ENCODE measurements at regions not wholly inside any gene's neighbourhood (a gene's known extent, or its start where the extent isn't known, plus 50 kb on each side); places are given as distances from the start of the nearest gene placed in this dataset.
A peak's percentile ranks its signal among the peaks of the same experiment; 100 is the strongest.

- H3K9me3 ChIP-seq, result no peaks in the 10 kb centered on the region
- H3K4me1 ChIP-seq, result peaks cover 0 to 37% (median 15%) of the 10 kb centered on the region in 4 donors
- TF ChIP-seq CTCF (IDR thresholded peaks at IDR 0.05) (no peak), POLR2A (IDR thresholded peaks at IDR 0.05) (no peak)
- H3K27ac ChIP-seq, result peak overlapping the region in 2 of 3 donors; percentile 57 to 58
- 49% methylated on average over 4 of the region's 4 CpGs for WGBS (ENCODE audit: insufficient coverage, low coverage, low lambda C conversion rate, missing lambda C conversion rate)
- H3K27me3 ChIP-seq, result no peaks in the 10 kb centered on the region
- no peak for DNase-seq
- H3K36me3 ChIP-seq, result no peaks in the 10 kb centered on the region
- ATAC-seq, result no peak
- no peak overlapping the region for H3K4me3 ChIP-seq
- intact Hi-C loops (cut with DNase I), result loop anchor here (10.0 kb wide), 2 partner anchors 112 to 142 kb away; no protein-coding TSS in a partner anchor
These were observed 93.0 kb downstream of the LYZL2 start for GRCh38 chr10:30536578-30536977.

GRCh38 chr10:30535677-30536076, 93.9 kb downstream of the LYZL2 start:
- DNase-seq, result no peak
- no peaks in the 10 kb centered on the region for H3K36me3 ChIP-seq
- WGBS (ENCODE audit: insufficient coverage, low coverage, low lambda C conversion rate, missing lambda C conversion rate), result 75% methylated on average over 4 of the region's 4 CpGs
- H3K27ac ChIP-seq, result no peak overlapping the region
- H3K9me3 ChIP-seq, result no peaks in the 10 kb centered on the region
- intact Hi-C loops (cut with DNase I), result loop anchor here (10.0 kb wide), 2 partner anchors 111 to 141 kb away; no protein-coding TSS in a partner anchor
- H3K4me3 ChIP-seq, result no peak overlapping the region
- H3K4me1 ChIP-seq, result peaks cover 0 to 32% (median 13%) of the 10 kb centered on the region in 4 donors
- TF ChIP-seq POLR2A (IDR thresholded peaks at IDR 0.05) (no peak), CTCF (IDR thresholded peaks at IDR 0.05) (no peak)
- no peaks in the 10 kb centered on the region for H3K27me3 ChIP-seq
- no peak for ATAC-seq

- Histone ChIP-seq H3K27me3 (no peaks in the 10 kb centered on the region), H3K4me1 (peaks cover 0 to 32% (median 13%) of the 10 kb centered on the region in 4 donors), H3K4me3 (no peak overlapping the region), H3K36me3 (no peaks in the 10 kb centered on the region), H3K9me3 (no peaks in the 10 kb centered on the region), H3K27ac (no peak overlapping the region)
- DNase-seq (peak; percentile 37 to 69 (median 57)), ATAC-seq (peak; percentile 59 to 85 (median 82))
- TF ChIP-seq POLR2A (IDR thresholded peaks at IDR 0.05) (no peak), CTCF (IDR thresholded peaks at IDR 0.05) (peak; percentile 85 to 92 (median 86))
- WGBS (ENCODE audit: insufficient coverage, low coverage, low lambda C conversion rate, missing lambda C conversion rate), result 16% methylated on average over 17 of the region's 20 CpGs
- intact Hi-C loops (cut with DNase I), result loop anchor here (10.0 kb wide), 2 partner anchors 110 to 140 kb away; no protein-coding TSS in a partner anchor
These were observed 94.9 kb downstream of the LYZL2 start for GRCh38 chr10:30534465-30535144.

GRCh38 chr10:30531751-30532530, 97.6 kb downstream of the LYZL2 start:
- Histone ChIP-seq H3K4me1 (peaks cover 0 to 36% (median 5%) of the 10 kb centered on the region in 4 donors), H3K27ac (peak overlapping the region in 1 of 3 donors; percentile 18), H3K4me3 (no peak overlapping the region), H3K36me3 (no peaks in the 10 kb centered on the region), H3K9me3 (no peaks in the 10 kb centered on the region), H3K27me3 (no peaks in the 10 kb centered on the region)
- TF ChIP-seq POLR2A (IDR thresholded peaks at IDR 0.05) (no peak), CTCF (IDR thresholded peaks at IDR 0.05) (no peak)
- DNase-seq (no peak), ATAC-seq (peak in 1 of 4 donors; percentile 3)
- intact Hi-C loops (cut with DNase I), result loop anchor here (10.0 kb wide), 2 partner anchors 107 to 137 kb away; no protein-coding TSS in a partner anchor
- WGBS (ENCODE audit: insufficient coverage, low coverage, low lambda C conversion rate, missing lambda C conversion rate), result 66% methylated on average over 3 of the region's 8 CpGs
